DMS79 (cell line): ENCODE measurements at regions not wholly inside any gene's neighbourhood (a gene's known extent, or its start where the extent isn't known, plus 50 kb on each side); places are given as distances from the start of the nearest gene placed in this dataset.

Experiments
- DNase-seq: peaks from one replicate; lab custom pipeline; 2025; lab: John Stamatoyannopoulos, UW

DNA sequence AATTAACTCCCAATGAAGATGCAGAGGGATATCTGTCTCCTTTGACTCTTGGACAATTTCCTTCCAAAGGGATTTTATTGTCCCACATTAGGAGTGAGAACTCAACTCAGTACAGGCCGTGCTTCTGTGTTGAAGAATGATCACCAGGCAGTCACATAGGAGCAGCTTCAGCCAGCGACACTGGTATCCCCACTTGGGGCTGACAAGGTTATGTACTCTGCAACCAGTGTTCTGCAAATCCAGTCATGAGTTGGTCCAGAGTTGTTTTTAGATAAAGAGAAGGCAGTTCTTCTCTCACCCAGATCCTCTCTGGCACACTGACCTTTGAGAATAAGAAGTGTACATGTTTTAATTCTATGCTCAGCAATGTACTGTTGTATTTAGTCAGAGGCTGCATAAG, 415.8 kb downstream of the SETD4 start:
- no peak for DNase-seq

GRCh38 chr21:35643176-35643575, 417.1 kb downstream of the SETD4 start:
- DNase-seq, result no peak

- DNase-seq, result no peak
Observed at GRCh38 chr21:35641271-35642016, 418.9 kb downstream of the SETD4 start.

- no peak for DNase-seq
Observed at GRCh38 chr21:35637431-35637830, 422.9 kb downstream of the SETD4 start.

GRCh38 chr21:35635994-35636393, 424.3 kb downstream of the SETD4 start:
- no peak for DNase-seq

GRCh38 chr21:35635261-35635660, 425.1 kb downstream of the SETD4 start:
- DNase-seq, result no peak

DNA sequence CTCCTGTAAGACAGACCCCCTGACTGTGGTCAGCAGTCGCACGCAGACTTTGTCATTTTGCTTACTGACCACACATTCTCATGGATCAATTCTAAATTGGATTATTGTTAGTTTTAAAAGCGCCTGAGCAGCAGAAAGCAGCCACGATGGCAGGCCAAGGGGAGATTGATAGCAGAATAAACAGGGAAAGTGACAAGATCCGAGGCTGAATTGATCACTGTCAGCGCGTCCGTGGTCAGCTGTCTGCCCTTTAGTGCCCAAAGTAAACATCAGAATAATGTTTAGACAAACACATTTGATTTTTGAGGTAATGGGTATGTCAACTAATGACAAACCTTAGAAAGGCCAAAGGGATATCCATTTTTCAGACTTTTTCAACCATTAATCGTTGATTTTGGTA, 426.8 kb downstream of the SETD4 start:
- DNase-seq, result no peak

GRCh38 chr21:35632711-35633110, 427.6 kb downstream of the SETD4 start:
- DNase-seq, result no peak

DNA sequence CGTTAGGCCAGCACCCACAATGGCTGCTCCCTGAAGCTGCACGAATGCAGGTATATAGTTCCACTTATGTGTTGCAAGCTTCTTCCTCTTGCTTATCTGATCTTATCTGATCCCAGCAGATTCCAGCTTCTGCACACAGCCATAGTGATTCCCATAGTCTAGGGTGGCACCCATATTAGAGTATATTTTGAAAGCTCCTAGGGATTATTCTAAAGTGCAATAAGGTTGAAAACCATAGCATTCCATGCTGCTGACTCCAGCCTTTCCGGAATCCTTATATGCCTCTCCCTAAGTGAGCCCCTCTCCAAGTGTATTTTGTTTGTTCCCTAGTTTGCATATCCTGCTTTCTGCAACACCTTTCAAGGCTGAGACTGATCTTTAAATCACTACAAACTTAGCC, 432.0 kb downstream of the SETD4 start:
- no peak for DNase-seq

GRCh38 chr21:35627462-35627861, 432.9 kb downstream of the SETD4 start:
- DNase-seq, result no peak

- no peak for DNase-seq
Observed at GRCh38 chr21:35625576-35625975, 434.8 kb downstream of the SETD4 start.

GRCh38 chr21:35624901-35625300, 435.4 kb downstream of the SETD4 start:
- no peak for DNase-seq

DNA sequence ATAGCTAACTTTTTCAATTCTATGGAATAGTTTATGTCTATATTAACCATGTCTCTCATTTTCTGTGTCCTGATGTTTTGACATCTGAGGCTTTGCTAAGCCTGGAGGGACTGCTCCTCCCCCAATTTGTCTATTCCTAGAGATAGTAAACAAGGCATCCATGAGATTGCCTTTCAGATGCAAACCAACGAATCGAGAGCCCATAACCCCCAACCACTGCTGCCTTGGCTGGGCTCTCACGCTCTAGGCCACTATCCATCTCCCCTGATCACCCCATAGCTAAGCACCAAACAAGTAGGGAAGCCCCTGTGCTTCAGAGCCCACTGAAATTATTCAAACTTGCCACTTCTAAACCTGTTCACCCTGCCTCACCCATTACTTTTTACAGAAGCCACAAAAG, 437.7 kb downstream of the SETD4 start:
- DNase-seq, result no peak

GRCh38 chr21:35619184-35619583, 441.1 kb downstream of the SETD4 start:
- no peak for DNase-seq

DNA sequence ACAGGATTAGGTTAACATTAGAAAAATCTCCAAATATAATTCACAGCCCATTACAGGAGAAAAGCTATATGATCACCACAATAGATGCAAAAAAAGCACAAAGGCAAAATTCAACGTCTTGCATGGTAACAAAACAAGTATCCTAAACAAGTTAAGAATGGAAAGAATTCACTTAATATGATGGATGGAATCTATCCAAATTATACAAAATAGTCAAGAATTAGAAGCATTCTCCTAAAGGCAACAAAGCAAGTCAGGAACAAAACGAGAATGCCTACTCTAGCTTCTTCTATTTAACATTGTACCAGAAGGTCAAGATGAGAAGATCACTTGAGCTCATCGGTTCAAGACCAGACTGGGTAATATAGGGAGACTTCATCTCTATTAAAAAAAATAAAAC, 442.8 kb downstream of the SETD4 start:
- no peak for DNase-seq

DNA sequence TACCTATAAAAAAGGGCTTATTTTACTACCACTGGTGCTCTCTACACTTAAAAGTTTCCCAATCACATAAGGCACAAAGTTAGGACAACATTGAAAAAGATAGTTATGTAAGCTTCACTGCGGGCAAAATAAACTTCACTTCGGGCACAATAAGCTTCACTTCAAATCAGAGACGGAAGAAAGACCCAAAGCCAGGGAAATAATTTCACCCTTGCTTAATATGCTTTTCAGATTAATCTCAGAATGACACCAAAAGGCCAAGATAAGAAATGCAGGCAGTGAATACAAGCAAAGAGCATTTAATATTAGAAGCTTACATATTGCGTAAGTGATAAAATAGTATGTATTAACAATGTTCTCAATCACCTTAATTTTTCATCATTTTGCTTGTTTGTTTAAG, 444.2 kb downstream of the SETD4 start:
- DNase-seq, result no peak

- no peak for DNase-seq
Observed at GRCh38 chr21:35615325-35615724, 445.0 kb downstream of the SETD4 start.

- DNase-seq, result no peak
Observed at GRCh38 chr21:35614396-35614921, 445.9 kb downstream of the SETD4 start.

DNA sequence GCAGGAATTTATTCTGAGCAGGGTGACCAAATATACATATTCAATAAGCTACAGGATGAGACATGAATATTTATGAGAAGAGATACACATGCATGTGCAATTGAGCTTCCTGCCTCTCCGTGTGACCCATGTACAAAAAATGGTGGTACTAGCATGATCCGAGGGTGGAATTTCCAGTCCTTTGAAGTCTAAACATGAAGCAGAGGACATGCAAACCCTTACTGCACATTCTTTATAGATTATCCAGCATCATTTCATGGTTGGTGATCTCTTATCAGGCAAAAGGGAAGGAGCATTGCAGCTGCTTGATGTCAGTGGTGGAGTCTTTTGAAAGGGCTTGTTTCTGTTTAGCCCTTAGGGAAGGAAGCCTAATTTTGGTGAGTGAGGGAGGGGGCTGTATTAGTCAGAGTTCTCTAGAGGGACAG, 448.6 kb downstream of the SETD4 start:
- no peak for DNase-seq

DNA sequence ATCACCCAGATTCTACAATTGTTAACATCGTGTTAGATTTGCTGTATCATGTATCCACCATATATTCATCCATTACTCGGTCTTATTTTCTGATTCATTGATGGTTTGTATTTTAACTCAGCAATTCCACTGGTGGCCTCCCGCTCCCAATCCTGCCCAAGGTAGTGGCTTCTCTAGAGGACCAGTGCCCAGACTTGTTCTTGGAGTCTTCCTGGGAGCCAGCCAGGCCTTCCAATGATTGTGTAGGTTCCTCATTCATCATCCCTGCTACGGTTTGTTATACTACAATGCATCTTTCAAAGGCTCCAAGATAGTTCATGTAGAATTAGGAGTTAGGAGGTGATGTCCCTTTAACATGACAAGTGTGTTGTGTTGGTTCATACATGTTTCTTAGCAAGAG, 451.1 kb downstream of the SETD4 start:
- DNase-seq, result no peak

DNA sequence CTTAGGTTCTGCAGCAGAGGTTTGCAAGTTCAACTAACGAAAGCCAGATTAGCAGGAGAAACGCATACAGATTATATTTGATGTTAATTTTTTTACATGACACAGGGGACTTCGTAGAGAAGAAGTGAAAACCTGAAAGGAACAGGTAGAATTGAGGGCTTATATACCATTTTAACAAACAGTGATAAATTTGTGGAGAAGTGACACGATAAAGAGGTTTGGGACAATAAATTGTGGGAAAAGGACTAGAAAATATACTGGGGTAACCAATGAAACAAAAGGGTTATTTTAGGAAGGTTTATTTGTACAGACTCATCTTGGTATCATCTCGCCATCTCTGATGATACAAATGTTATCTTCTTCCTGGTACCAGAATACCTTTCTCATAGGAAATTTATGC, 452.9 kb downstream of the SETD4 start:
- DNase-seq, result no peak

- DNase-seq, result no peak
Observed at GRCh38 chr21:35606578-35606977, 453.7 kb downstream of the SETD4 start.

DNA sequence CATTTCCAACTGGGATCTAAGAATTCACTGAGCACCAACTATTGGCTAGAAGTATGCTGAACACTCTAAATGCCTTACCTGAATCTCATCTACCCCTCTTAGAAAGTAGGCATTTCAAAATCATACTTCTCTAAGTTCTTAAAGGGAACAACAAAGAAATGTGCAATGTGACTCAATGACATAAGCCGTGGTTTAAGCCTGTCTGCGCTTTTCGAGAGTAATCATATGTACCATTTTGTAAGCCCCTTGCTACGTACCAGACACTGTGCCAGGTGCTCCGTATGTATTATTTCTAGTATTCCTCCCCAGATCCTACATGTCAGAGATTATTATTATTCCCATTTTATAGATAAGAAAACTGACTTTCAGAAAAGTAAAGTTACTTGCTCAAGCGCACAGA, 454.2 kb downstream of the SETD4 start:
- no peak for DNase-seq

DNA sequence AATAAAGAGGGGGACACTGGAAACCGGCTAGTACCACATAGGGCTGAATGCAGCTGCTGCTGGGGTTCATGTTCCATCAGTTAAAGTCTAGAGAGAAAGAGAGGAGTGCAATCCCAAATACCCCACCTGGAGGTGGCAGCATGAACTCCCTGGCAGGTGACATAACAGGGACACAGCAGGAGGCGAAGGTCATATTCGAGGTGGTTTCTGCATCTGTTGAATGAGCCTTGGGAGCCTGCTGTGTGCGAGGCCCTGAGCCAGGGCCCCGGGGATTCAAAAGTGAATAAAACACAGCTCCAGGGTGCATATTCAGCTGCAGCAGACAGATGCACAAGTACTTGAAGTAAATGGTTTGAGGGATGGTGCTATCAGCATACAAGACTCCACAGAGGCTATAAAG, 456.8 kb downstream of the SETD4 start:
- no peak for DNase-seq
